ENCODE measurements at regions not wholly inside any gene's neighbourhood (a gene's known extent, or its start where the extent isn't known, plus 50 kb on each side); places are given as distances from the start of the nearest gene placed in this dataset.
A peak's percentile ranks its signal among the peaks of the same experiment; 100 is the strongest.
"Not testable (repeated sequence)": the region's sequence is repeated elsewhere in the genome, so short reads cannot be mapped to it uniquely, and the experiment has no call there.

- peak; percentile 6 for DNase-seq (ENCODE audit: low read depth)
Observed at GRCh38 chr5:174793684-174794328, 69.4 kb downstream of the MSX2 start.

- DNase-seq (ENCODE audit: low read depth): no peak
Observed at GRCh38 chr5:174793076-174793475, 68.7 kb downstream of the MSX2 start.

- not testable (repeated sequence) for DNase-seq (ENCODE audit: low read depth)
Observed at GRCh38 chr5:174792265-174792664, 67.9 kb downstream of the MSX2 start.

- DNase-seq (ENCODE audit: low read depth): no peak
Observed at GRCh38 chr5:174790906-174791305, 66.5 kb downstream of the MSX2 start.

GRCh38 chr5:174789596-174789995, 65.2 kb downstream of the MSX2 start:
- DNase-seq (ENCODE audit: low read depth): no peak

GRCh38 chr5:174785120-174785680, 60.8 kb downstream of the MSX2 start:
- no peak for DNase-seq (ENCODE audit: low read depth)
